ENCODE measurements at regions not wholly inside any gene's neighbourhood (a gene's known extent, or its start where the extent isn't known, plus 50 kb on each side); places are given as distances from the start of the nearest gene placed in this dataset.
"Not testable (repeated sequence)": the region's sequence is repeated elsewhere in the genome, so short reads cannot be mapped to it uniquely, and the experiment has no call there.

DNA sequence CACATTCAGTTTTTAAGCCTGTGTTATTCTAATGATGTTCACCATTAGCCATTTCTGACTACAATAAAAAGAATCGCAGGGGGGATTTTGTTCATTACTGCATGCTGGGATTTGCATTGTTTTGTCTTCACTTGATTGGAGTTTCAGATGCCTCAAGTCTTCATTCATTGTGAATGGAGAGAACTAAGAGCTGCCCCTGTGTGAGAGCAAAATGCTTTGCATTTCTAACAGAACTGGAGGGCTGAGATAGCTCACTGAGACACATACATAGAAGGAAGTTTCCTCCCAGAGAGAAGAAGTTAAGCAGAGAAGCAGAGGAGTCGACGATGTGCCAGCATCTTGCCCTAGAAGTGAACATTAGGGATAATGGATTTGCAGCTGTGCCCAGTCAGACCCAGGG lies 113.5 kb upstream of the GATB start:
- DNase-seq: no peak

GRCh38 chr4:151866592-151866918 lies 105.7 kb upstream of the GATB start:
- DNase-seq: no peak

DNA sequence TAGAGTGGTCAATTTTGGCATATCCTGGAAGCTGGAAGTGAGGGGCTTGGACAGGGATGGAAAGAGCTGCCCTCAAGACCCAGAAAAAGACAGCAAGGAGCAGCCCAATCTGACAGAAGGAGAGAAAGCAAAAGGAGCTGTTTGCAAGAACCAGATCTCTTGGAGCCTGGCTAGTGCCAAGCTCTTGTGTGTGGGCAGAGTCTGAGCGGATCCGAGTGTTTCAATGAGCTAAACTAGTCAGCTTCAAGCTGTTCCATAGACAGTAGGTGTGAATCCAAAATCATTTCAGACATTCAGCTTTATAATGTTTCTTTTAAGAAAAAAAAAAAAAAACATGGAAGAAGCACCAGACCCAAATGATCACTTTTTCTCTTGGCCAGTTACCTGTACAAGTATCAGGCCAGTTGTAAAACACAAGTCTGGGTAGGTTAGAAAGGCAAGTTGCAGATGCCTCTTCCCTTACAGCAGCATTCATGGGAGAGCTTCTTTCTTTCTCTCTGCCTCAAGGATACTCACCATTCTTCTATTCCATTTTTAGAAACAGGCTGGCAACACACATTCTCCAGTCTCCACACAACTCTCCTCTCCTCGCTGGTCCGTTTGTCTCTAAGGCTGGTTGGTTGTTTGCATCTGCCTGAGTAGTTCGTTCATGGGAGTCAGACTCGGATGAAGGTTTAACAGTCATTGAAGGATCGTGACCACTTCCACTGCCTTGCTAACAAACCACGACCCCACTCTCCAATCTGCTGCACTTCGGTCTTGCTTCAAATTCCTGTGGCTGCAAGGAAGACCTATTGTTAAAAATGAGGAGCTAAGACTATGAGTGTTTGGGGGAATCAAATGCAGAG lies 105.2 kb upstream of the GATB start:
- DNase-seq: no peak

- no peak for DNase-seq
Observed at GRCh38 chr4:151865312-151865711, 104.5 kb upstream of the GATB start.

- DNase-seq: no peak
Observed at GRCh38 chr4:151864068-151864467, 103.3 kb upstream of the GATB start.

GRCh38 chr4:151862766-151863165 lies 102.0 kb upstream of the GATB start:
- DNase-seq: no peak

DNA sequence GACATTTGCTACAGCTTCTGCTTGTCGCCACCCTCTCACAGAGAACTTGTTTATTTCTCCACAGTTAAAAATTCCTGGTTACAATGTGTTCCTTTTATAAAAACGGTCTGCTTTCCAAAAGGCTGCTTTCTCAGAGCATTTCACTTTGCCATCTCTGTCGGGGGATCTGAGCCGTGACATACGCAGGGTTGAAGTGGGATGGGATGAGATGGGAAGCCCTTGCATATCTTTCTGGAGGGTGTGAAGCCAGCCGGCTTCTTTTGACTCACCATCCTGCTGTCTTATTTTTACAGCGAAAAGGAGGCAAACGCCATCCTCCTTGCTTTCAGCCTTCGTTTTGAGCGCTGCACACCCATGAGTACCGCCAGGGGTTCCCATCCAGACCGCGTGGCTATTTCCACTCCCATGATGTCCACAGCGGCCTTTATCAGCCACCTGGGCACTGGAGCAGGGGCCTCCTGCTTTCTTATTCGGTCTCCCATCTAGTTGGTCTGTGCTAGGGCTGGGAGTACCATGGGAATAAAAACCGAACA lies 99.8 kb upstream of the GATB start:
- DNase-seq: no peak

- DNase-seq: no peak
Observed at GRCh38 chr4:151859641-151860040, 98.8 kb upstream of the GATB start.

GRCh38 chr4:151858356-151858755 lies 97.5 kb upstream of the GATB start:
- no peak for DNase-seq

DNA sequence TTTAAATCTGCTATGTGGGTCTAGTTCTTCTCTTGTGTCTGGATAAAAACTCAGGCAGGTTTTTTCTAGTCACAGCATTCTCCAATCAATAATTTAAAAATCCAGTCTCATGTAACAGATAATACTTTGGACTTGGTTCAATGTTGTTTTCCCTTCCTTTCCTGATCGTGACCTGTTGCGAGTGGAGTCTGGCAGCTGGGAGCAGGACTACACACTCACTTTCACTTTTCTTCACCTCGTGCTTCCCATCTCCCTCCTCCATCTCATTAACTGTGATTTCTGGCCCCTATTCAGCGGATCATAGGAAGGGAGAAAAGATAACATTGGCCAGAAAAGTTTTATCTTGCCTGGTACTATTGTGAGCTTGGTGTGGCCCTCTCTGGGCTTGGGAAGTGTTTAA lies 96.6 kb upstream of the GATB start:
- no peak for DNase-seq

- DNase-seq: no peak
Observed at GRCh38 chr4:151855747-151856146, 94.9 kb upstream of the GATB start.

DNA sequence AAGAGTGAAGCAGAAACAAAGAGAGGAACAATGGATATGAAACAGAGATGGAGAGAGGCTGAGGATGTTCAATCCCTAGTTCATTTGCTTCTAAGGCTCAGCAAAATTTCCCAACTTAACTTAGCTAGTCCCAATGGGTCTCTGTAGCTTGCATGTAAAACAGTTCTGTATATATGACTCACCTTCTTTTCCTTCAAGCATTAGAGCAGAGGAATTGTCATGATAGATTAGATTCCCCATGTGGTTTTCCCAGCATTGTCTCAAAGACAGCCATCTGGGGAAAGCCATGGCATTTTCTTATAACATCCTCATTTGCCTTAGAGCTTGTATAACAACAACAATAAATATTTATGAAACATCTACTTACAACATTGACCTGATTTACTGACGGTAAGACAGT lies 93.9 kb upstream of the GATB start:
- DNase-seq: no peak

DNA sequence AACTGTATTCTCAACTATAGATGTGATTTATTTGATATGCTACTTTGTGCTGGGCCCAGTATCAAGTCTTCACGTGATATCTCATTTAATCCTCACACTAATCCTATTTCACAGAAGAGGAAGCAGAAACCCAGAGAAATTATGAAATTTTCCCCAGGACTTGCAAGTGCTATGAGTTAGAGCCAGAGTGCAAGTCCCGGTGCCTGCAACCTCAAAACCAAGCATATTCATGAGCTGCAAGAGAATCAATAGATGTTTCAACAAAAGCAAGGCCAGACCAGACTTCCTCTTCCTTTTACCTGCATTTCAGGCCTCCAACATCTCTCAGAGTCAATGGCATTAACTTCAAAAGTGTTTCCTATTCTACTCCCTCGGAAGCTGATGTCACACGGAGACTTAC lies 92.2 kb upstream of the GATB start:
- no peak for DNase-seq

GRCh38 chr4:151852202-151852601 lies 91.4 kb upstream of the GATB start:
- no peak for DNase-seq

- DNase-seq: no peak
Observed at GRCh38 chr4:151851354-151851753, 90.5 kb upstream of the GATB start.

GRCh38 chr4:151850791-151851213 lies 90.0 kb upstream of the GATB start:
- no peak for DNase-seq

DNA sequence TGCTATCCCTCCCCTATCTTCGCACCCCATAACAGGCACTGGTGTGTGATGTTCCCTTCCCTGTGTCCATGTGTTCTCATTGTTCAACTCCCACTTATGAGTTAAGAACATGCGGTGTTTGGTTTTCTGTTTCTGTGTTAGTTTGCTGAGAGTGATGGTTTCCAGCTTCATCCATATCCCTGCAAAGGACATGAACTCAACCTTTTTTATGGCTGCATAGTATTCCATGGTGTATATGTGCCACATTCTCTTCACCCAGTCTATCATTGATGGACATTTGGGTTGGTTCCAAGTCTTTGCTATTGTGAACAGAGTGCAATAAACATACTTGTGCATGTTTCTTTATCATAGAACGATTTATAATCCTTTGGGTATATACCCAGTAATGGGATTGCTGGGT lies 84.7 kb upstream of the GATB start:
- DNase-seq: not testable (repeated sequence)

DNA sequence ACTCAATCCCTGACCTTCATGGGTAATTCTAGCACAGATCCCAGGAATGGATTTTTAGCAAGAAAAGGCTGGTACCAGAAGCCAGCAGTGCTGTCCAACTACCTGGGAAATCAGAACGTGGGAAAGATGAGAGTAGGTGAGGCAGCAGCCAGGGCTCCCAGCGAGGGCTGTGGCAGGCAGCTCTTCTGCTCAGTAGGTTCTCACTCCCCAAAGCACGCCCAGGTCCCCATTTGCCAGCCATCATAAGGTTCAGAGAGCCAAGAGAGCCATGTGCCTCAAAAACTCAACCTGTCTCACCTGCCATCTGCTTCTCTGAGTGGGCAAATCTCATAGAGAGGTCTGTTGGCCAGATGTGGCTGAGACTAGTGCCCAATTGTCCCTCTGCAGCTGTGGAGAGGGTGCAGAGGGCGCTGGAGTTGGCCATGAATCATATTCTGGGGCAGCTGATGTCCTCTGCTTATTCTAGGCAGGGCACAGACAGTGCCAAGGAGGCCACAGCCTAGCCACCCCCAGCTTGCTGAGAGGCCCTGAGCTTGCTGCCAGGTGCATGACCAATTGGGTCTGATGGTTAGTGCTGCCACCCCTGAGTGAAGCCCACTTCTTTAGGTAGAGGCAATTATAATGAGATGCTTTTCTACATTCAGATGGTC lies 81.7 kb upstream of the GATB start:
- DNase-seq: no peak

DNA sequence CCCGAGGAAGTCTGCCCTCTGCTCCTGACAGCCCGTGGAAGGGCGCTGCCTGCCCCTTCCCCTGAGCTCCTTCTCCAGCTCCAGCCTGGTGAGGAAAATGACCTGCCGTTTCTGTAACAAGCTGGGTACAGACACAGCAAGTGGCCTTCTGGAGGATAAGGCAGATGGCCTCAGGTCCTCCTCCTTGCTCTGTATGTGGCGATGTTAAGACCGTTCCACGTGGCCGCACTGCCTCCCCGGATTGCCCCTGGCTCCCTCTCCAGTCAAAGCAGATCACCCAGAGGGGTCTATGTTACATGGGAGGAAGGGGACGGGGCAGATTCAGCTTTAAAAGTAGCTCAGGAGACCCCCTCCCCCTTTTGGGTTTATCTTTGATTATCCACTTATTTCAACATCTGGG lies 80.3 kb upstream of the GATB start:
- DNase-seq: no peak

DNA sequence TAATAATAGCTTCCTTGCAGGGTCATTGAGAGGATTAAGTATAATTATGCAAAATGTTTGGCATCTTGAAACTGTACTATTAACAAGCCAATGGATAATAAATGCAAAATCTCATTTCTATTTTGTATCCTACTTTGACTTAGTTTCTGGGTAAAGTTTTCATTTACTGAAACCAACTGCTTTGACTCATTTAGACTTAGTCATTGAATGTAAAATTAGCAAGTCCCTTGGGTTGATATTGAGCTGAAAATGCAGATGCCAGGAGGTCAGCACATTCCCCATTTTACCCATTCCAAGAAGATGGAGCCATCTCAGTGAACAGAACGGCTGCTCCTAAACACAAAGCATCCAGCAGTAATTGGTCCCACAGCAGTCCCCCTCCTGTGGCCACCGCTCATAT lies 74.7 kb upstream of the GATB start:
- no peak for DNase-seq

DNA sequence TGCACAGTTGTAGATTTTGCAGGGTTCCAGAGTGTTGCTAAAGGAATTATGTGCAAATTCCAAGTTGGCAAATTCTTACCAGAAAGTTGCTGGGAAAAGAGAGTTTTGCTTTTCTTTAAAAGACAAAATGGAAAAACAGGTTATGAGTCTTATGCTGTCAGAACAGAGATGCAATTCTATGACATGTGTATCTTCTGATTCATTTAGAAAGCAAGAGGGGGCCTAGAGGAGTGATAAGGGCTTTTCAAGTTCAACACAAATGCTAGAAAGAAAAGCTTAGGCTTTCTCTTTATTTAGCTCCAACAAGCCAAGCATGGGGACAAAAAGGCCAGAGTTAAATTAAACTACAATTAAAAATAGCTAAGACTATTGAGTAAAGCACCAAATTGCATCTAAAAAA lies 72.4 kb upstream of the GATB start:
- no peak for DNase-seq

- DNase-seq: no peak
Observed at GRCh38 chr4:151831526-151831925, 70.7 kb upstream of the GATB start.

DNA sequence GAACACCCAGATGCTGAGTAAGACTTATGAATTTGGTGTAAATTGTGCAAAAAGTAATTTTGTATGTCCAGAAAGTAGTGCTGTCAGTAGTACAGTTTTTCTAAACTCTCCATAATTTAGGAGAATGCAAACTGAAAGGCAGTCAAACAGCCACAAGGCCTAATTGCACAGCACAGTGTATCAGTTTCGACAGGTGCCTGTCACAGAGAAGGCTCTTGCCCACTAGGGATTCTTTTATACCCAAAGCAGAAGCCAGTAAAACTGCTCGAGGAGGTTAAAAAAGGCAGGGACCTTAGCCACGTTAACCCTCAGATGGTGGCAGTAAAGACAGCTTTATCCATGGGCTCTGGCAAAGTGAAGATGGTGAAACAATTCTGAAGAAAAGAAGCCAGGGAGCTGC lies 69.4 kb upstream of the GATB start:
- no peak for DNase-seq

- no peak for DNase-seq
Observed at GRCh38 chr4:151829309-151829708, 68.5 kb upstream of the GATB start.

- no peak for DNase-seq
Observed at GRCh38 chr4:151824656-151825055, 63.8 kb upstream of the GATB start.
